Stimulated activated CD4-positive, alpha-beta T cell treated with anti-CD3 and anti-CD28 coated beads, TNF-alpha, amount 100 ng/mL, for 24 hours (primary cell): ENCODE measurements at regions not wholly inside any gene's neighbourhood (a gene's known extent, or its start where the extent isn't known, plus 50 kb on each side); places are given as distances from the start of the nearest gene placed in this dataset.
A peak's percentile ranks its signal among the peaks of the same experiment; 100 is the strongest.

Experiments
- DNase-seq, 3 experiments: peaks; one replicate each; pipeline ENCODE4 v3.0.0-alpha.2; 2020; ENCODE audit warnings: low read depth in 3 of 3

GRCh38 chr4:11543706-11544105, 115.0 kb upstream of the HS3ST1 start:
- no peak for DNase-seq

GRCh38 chr4:11542952-11543351, 114.3 kb upstream of the HS3ST1 start:
- DNase-seq = no peak

- no peak for DNase-seq
These were observed 109.2 kb upstream of the HS3ST1 start for GRCh38 chr4:11537846-11538245.

- DNase-seq = no peak
These were observed 106.6 kb upstream of the HS3ST1 start for GRCh38 chr4:11535333-11535732.

- DNase-seq = no peak
These were observed 106.1 kb upstream of the HS3ST1 start for GRCh38 chr4:11534623-11535302.

- no peak for DNase-seq
These were observed 103.4 kb upstream of the HS3ST1 start for GRCh38 chr4:11532138-11532537.

GRCh38 chr4:11529625-11530201, 101.0 kb upstream of the HS3ST1 start:
- no peak for DNase-seq

- no peak for DNase-seq
These were observed 96.4 kb upstream of the HS3ST1 start for GRCh38 chr4:11525085-11525484.

GRCh38 chr4:11518754-11519153, 90.1 kb upstream of the HS3ST1 start:
- no peak for DNase-seq

GRCh38 chr4:11514779-11515419, 86.2 kb upstream of the HS3ST1 start:
- no peak for DNase-seq

- DNase-seq = no peak
These were observed 85.3 kb upstream of the HS3ST1 start for GRCh38 chr4:11514003-11514402.

GRCh38 chr4:11512871-11513270, 84.2 kb upstream of the HS3ST1 start:
- no peak for DNase-seq

GRCh38 chr4:11511321-11511720, 82.6 kb upstream of the HS3ST1 start:
- no peak for DNase-seq

- DNase-seq = no peak
These were observed 79.2 kb upstream of the HS3ST1 start for GRCh38 chr4:11507920-11508319.

- no peak for DNase-seq
These were observed 77.5 kb upstream of the HS3ST1 start for GRCh38 chr4:11506194-11506593.

GRCh38 chr4:11505221-11505971, 76.7 kb upstream of the HS3ST1 start:
- peak in 1 of 3 experiments; percentile 29 for DNase-seq

GRCh38 chr4:11503166-11503565, 74.5 kb upstream of the HS3ST1 start:
- DNase-seq = no peak

GRCh38 chr4:11497972-11498371, 69.3 kb upstream of the HS3ST1 start:
- no peak for DNase-seq

- DNase-seq = no peak
These were observed 68.6 kb upstream of the HS3ST1 start for GRCh38 chr4:11497212-11497806.

GRCh38 chr4:11496351-11496829, 67.7 kb upstream of the HS3ST1 start:
- DNase-seq = no peak

- no peak for DNase-seq
These were observed 67.1 kb upstream of the HS3ST1 start for GRCh38 chr4:11495818-11496217.

GRCh38 chr4:11495291-11495690, 66.6 kb upstream of the HS3ST1 start:
- no peak for DNase-seq
